NCI-H1694 (cell line): ENCODE measurements at regions not wholly inside any gene's neighbourhood (a gene's known extent, or its start where the extent isn't known, plus 50 kb on each side); places are given as distances from the start of the nearest gene placed in this dataset.
A peak's percentile ranks its signal among the peaks of the same experiment; 100 is the strongest.
"Not testable (repeated sequence)": the region's sequence is repeated elsewhere in the genome, so short reads cannot be mapped to it uniquely, and the experiment has no call there.

Experiments
- DNase-seq: peaks from one replicate; lab custom pipeline; 2025; lab: John Stamatoyannopoulos, UW

- DNase-seq, result no peak
Measured at GRCh38 chr14:29982171-29982570, 54.5 kb upstream of the PRKD1 start.

- no peak for DNase-seq
Measured at GRCh38 chr14:29982993-29983392, 55.3 kb upstream of the PRKD1 start.

GRCh38 chr14:29990344-29990857 is 62.8 kb upstream of the PRKD1 start:
- not testable (repeated sequence) for DNase-seq

GRCh38 chr14:29990993-29991392 is 63.3 kb upstream of the PRKD1 start:
- no peak for DNase-seq

- no peak for DNase-seq
Measured at GRCh38 chr14:29993143-29993542, 65.5 kb upstream of the PRKD1 start.

- no peak for DNase-seq
Measured at GRCh38 chr14:29999013-29999539, 71.4 kb upstream of the PRKD1 start.

GRCh38 chr14:30002859-30003258 is 75.2 kb upstream of the PRKD1 start:
- DNase-seq, result no peak

GRCh38 chr14:30005114-30005808 is 77.6 kb upstream of the PRKD1 start:
- peak; percentile 71 for DNase-seq

GRCh38 chr14:30006695-30007094 is 79.0 kb upstream of the PRKD1 start:
- DNase-seq, result no peak

GRCh38 chr14:30015489-30015888 is 87.8 kb upstream of the PRKD1 start:
- DNase-seq, result no peak

GRCh38 chr14:30016002-30016401 is 88.4 kb upstream of the PRKD1 start:
- no peak for DNase-seq

GRCh38 chr14:30017370-30017993 is 89.8 kb upstream of the PRKD1 start:
- DNase-seq, result no peak

- DNase-seq, result no peak
Measured at GRCh38 chr14:30020271-30020670, 92.6 kb upstream of the PRKD1 start.

GRCh38 chr14:30020687-30021086 is 93.0 kb upstream of the PRKD1 start:
- DNase-seq, result no peak

- not testable (repeated sequence) for DNase-seq
Measured at GRCh38 chr14:30023350-30023749, 95.7 kb upstream of the PRKD1 start.

- peak; percentile 30 for DNase-seq
Measured at GRCh38 chr14:30034152-30034551, 106.5 kb upstream of the PRKD1 start.

GRCh38 chr14:30035361-30035760 is 107.7 kb upstream of the PRKD1 start:
- DNase-seq, result no peak

GRCh38 chr14:30045720-30046119 is 118.1 kb upstream of the PRKD1 start:
- no peak for DNase-seq

- DNase-seq, result no peak
Measured at GRCh38 chr14:30053103-30053502, 125.5 kb upstream of the PRKD1 start.

- DNase-seq, result peak; percentile 74
Measured at GRCh38 chr14:30054201-30054600, 126.6 kb upstream of the PRKD1 start.

GRCh38 chr14:30058401-30058800 is 130.8 kb upstream of the PRKD1 start:
- no peak for DNase-seq

- no peak for DNase-seq
Measured at GRCh38 chr14:30063746-30064145, 136.1 kb upstream of the PRKD1 start.

GRCh38 chr14:30064454-30064853 is 136.8 kb upstream of the PRKD1 start:
- DNase-seq, result no peak
